ENCODE measurements at regions not wholly inside any gene's neighbourhood (a gene's known extent, or its start where the extent isn't known, plus 50 kb on each side); places are given as distances from the start of the nearest gene placed in this dataset.
"Not testable (repeated sequence)": the region's sequence is repeated elsewhere in the genome, so short reads cannot be mapped to it uniquely, and the experiment has no call there.

DNA sequence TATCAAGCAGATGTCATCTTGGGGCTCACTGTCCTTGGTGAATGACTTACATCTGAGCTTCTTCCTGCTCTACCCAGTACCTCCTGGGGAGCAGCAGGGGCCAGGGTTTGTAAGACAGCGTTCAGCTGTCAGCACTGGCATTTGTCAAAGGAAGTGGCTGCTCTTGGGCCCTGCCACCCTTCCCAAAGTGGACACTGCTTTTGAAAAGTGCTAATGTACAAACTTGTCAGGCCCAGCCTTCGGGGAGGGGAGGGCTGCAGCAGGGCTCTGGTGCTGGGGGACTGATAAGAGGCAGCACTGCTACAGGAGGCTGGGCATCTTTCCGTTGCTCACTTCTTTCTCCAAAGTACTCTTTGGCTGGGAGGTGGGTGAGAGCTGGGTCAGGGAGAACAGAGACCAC is 59.8 kb upstream of the RBM19 start:
- WGBS (ENCODE audit: extremely low coverage, insufficient read length, low lambda C conversion rate), result no CpG with 5 or more reads among the region's 3 CpGs
- H3K14ac ChIP-seq (ENCODE audit: insufficient read depth, low read length), result no peak overlapping the region
- peaks cover 4 to 9% of the 10 kb centered on the region in 2 experiments; a peak in 4 of 5 replicates for H3K9me3 Mint-ChIP-seq

GRCh38 chr12:114022081-114022480 is 56.0 kb upstream of the RBM19 start:
- H2BK20ac ChIP-seq (ENCODE audit: low read depth, low read length, poor library complexity, severe bottlenecking); H3K27ac ChIP-seq (ENCODE audit: insufficient read length, low read depth, low read length); H2AFZ ChIP-seq (ENCODE audit: low read length); H3K36me3 Mint-ChIP-seq (ENCODE audit: insufficient read depth in 1 of 3, low read depth in 3 of 3); H3K14ac ChIP-seq (ENCODE audit: insufficient read depth, low read length); H3K9me3 ChIP-seq (ENCODE audit: control insufficient read depth, low read depth, low read length); H3T11ph ChIP-seq (ENCODE audit: low read length); H3K9ac ChIP-seq (ENCODE audit: extremely low read depth, insufficient read length, low read length); H3K4me2 ChIP-seq (ENCODE audit: insufficient read depth, insufficient read length, low read length); H2BK12ac ChIP-seq (ENCODE audit: insufficient read length, low read depth, low read length); H2AK5ac ChIP-seq (ENCODE audit: insufficient read length, low read length); H4K8ac ChIP-seq (replicated peaks; ENCODE audit: insufficient read length, low read depth, low read length); H3K4ac ChIP-seq (ENCODE audit: low read depth, low read length); H3K79me2 ChIP-seq (ENCODE audit: insufficient read depth, low read length); H4K5ac ChIP-seq (ENCODE audit: insufficient read length, low read depth, low read length); H3K4me1 ChIP-seq (ENCODE audit: insufficient read depth, low read length); H2BK120ac ChIP-seq (ENCODE audit: low read depth, low read length, poor library complexity, severe bottlenecking); H2BK5ac ChIP-seq (ENCODE audit: insufficient read length, low read length); H4K20me1 ChIP-seq (ENCODE audit: control insufficient read depth, insufficient read depth, insufficient read length); H3K79me1 ChIP-seq (ENCODE audit: insufficient read depth, low read depth, low read length, poor library complexity, severe bottlenecking); DNase-seq; H3K56ac ChIP-seq (ENCODE audit: insufficient read length, low read depth, low read length); H4K91ac ChIP-seq (ENCODE audit: insufficient read length, low read depth, low read length); H3K18ac ChIP-seq (ENCODE audit: insufficient read length, low read depth, low read length); H3K9me3 Mint-ChIP-seq; H3K23me2 ChIP-seq (ENCODE audit: insufficient read length, low read depth, low read length, poor library complexity, severe bottlenecking); H3K4me3 Mint-ChIP-seq; H3K27me3 ChIP-seq (ENCODE audit: insufficient read depth, low read length); H2BK15ac ChIP-seq (ENCODE audit: low read depth, low read length); H3K23ac ChIP-seq (ENCODE audit: insufficient read length, low read depth, low read length); H3K27ac Mint-ChIP-seq: not testable (repeated sequence)
- H3K4me1 Mint-ChIP-seq, result peaks cover 7 to 16% of the 10 kb centered on the region in 2 experiments
- peaks cover 39% of the 10 kb centered on the region for H3K27me3 Mint-ChIP-seq (ENCODE audit: low read depth)
- no CpG with 5 or more reads among the region's 5 CpGs for WGBS (ENCODE audit: extremely low coverage, insufficient read length, low lambda C conversion rate)

More for the DNA sequence above, 59.8 kb upstream of the RBM19 start:
- Histone ChIP-seq H3K79me2 (ENCODE audit: insufficient read depth, low read length) (no peaks in the 10 kb centered on the region), H4K8ac (replicated peaks; ENCODE audit: insufficient read length, low read depth, low read length) (no peak overlapping the region), H2BK120ac (ENCODE audit: low read depth, low read length, poor library complexity, severe bottlenecking) (no peak overlapping the region), H3K4ac (ENCODE audit: low read depth, low read length) (no peak overlapping the region), H3K4me2 (ENCODE audit: insufficient read depth, insufficient read length, low read length) (no peak overlapping the region), H3K27ac (ENCODE audit: insufficient read length, low read depth, low read length) (no peak overlapping the region), H3K23ac (ENCODE audit: insufficient read length, low read depth, low read length) (no peak overlapping the region), H3K27me3 (ENCODE audit: insufficient read depth, low read length) (no peaks in the 10 kb centered on the region), H3K4me1 (ENCODE audit: insufficient read depth, low read length) (no peaks in the 10 kb centered on the region), H2BK15ac (ENCODE audit: low read depth, low read length) (no peak overlapping the region), H2BK5ac (ENCODE audit: insufficient read length, low read length) (no peak overlapping the region), H3K56ac (ENCODE audit: insufficient read length, low read depth, low read length) (no peak overlapping the region), H3K79me1 (ENCODE audit: insufficient read depth, low read depth, low read length, poor library complexity, severe bottlenecking) (no peaks in the 10 kb centered on the region), H3K9me3 (ENCODE audit: control insufficient read depth, low read depth, low read length) (peaks cover 5% of the 10 kb centered on the region), H2BK12ac (ENCODE audit: insufficient read length, low read depth, low read length) (no peak overlapping the region), H2AFZ (ENCODE audit: low read length) (no peak overlapping the region), H3K9ac (ENCODE audit: extremely low read depth, insufficient read length, low read length) (no peak overlapping the region), H2AK5ac (ENCODE audit: insufficient read length, low read length) (no peak overlapping the region), H3K23me2 (ENCODE audit: insufficient read length, low read depth, low read length, poor library complexity, severe bottlenecking) (no peaks in the 10 kb centered on the region), H2BK20ac (ENCODE audit: low read depth, low read length, poor library complexity, severe bottlenecking) (no peak overlapping the region), H3T11ph (ENCODE audit: low read length) (no peak overlapping the region), H4K91ac (ENCODE audit: insufficient read length, low read depth, low read length) (no peak overlapping the region), H3K18ac (ENCODE audit: insufficient read length, low read depth, low read length) (no peak overlapping the region), H4K5ac (ENCODE audit: insufficient read length, low read depth, low read length) (no peak overlapping the region), H4K20me1 (ENCODE audit: control insufficient read depth, insufficient read depth, insufficient read length) (no peaks in the 10 kb centered on the region)
- Mint-ChIP-seq H3K4me3 (no peak overlapping the region), H3K27ac (peak overlapping the region in 1 of 3 experiments; percentile 30; a peak in 1 of 7 replicates), H3K36me3 (ENCODE audit: insufficient read depth in 1 of 3, low read depth in 3 of 3) (0 out of 7 replicates have a peak, but pooled peaks cover 0 to 4% (median 0%) of the 10 kb centered on the region in 3 experiments), H3K27me3 (ENCODE audit: low read depth) (peaks cover 19% of the 10 kb centered on the region), H3K4me1 (peaks cover 7 to 14% of the 10 kb centered on the region in 2 experiments)
- no peak for DNase-seq
- TF ChIP-seq, protein P1, sequence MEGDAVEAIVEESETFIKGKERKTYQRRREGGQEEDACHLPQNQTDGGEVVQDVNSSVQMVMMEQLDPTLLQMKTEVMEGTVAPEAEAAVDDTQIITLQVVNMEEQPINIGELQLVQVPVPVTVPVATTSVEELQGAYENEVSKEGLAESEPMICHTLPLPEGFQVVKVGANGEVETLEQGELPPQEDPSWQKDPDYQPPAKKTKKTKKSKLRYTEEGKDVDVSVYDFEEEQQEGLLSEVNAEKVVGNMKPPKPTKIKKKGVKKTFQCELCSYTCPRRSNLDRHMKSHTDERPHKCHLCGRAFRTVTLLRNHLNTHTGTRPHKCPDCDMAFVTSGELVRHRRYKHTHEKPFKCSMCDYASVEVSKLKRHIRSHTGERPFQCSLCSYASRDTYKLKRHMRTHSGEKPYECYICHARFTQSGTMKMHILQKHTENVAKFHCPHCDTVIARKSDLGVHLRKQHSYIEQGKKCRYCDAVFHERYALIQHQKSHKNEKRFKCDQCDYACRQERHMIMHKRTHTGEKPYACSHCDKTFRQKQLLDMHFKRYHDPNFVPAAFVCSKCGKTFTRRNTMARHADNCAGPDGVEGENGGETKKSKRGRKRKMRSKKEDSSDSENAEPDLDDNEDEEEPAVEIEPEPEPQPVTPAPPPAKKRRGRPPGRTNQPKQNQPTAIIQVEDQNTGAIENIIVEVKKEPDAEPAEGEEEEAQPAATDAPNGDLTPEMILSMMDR (conservative IDR thresholded peaks at IDR 0.05), result no peak
